GM12892 (cell line): ENCODE measurements at regions not wholly inside any gene's neighbourhood (a gene's known extent, or its start where the extent isn't known, plus 50 kb on each side); places are given as distances from the start of the nearest gene placed in this dataset.

Experiments used
- POLR2A ChIP-seq: IDR thresholded peaks from 2 replicates; pipeline ENCODE4 v1.6.1; 2011; ENCODE audit warnings: low read depth, low read length, control low read depth
- POLR2AphosphoS5 ChIP-seq: IDR thresholded peaks from 2 replicates; pipeline ENCODE4 v1.6.1; 2011; ENCODE audit warnings: low read depth, low read length, control low read depth
- TAF1 ChIP-seq: IDR thresholded peaks from 2 replicates; pipeline ENCODE4 v1.6.1; 2011; ENCODE audit warnings: low read depth, mild to moderate bottlenecking, control low read depth, low read length, borderline replicate concordance

DNA sequence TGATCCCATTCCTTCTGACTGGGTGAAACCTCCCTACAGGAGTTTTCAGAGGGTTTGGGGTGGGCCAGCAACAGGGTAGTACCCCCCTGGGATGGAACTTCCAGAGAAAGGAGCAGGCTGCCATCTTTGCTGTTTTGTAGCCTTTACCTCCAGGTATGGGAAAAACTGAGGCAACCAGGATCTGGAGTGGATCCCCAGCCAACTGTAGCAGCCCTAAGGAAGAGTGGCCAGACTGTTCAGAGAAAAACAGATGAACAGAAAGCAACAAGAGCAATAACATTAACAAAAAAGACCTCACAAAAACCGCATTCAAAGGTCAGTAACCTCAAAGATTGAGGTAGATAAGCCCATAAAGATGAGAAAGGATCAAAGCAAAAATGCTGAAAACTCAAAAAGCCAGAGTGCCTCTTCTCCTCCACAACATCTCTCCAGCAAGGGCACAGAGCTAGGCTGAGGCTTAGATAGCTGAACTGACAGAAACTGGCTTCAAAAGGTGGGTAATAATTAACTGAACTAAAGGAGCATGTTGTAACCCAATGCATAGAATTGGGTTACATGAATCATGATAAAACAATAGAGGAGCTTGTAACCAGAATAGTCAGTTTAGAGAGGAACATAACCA is 1288.6 kb upstream of the CNTN5 start:
- TF ChIP-seq POLR2A (no peak), POLR2AphosphoS5 (no peak), TAF1 (no peak)
